ENCODE measurements at regions not wholly inside any gene's neighbourhood (a gene's known extent, or its start where the extent isn't known, plus 50 kb on each side); places are given as distances from the start of the nearest gene placed in this dataset.
A peak's percentile ranks its signal among the peaks of the same experiment; 100 is the strongest.

- no peak for DNase-seq
Measured at GRCh38 chrX:151476604-151477303, 79.7 kb downstream of the VMA21 start.

- no peak for DNase-seq
Measured at GRCh38 chrX:151478058-151478457, 81.1 kb downstream of the VMA21 start.

- peak; percentile 11 for DNase-seq
Measured at GRCh38 chrX:151488677-151489076, 74.8 kb upstream of the PASD1 start.

GRCh38 chrX:151505796-151506195, 57.7 kb upstream of the PASD1 start:
- no peak for DNase-seq

GRCh38 chrX:151510203-151510602, 53.3 kb upstream of the PASD1 start:
- no peak for DNase-seq

- no peak for DNase-seq
Measured at GRCh38 chrX:151513472-151513871, 50.0 kb upstream of the PASD1 start.

All from CD4-positive, alpha-beta T cell treated with Interleukin-12 subunit alpha and Interleukin-12 subunit beta, for 1 hour (primary cell).